Osteocyte (in vitro differentiated cells): ENCODE measurements at regions not wholly inside any gene's neighbourhood (a gene's known extent, or its start where the extent isn't known, plus 50 kb on each side); places are given as distances from the start of the nearest gene placed in this dataset.

ENCODE experiments used
- DNase-seq: peaks from one replicate; pipeline ENCODE4 v3.0.0; 2021; ENCODE audit warnings: mixed read lengths; ENCODE audit not compliant: unreplicated experiment; ENCODE audit errors: extremely low spot score
- H3K27ac Mint-ChIP-seq: one replicate; pipeline ENCODE4 v1.8.0; 2021; ENCODE audit warnings: mild to moderate bottlenecking, mixed read lengths; ENCODE audit not compliant: unreplicated experiment
- H3K27me3 Mint-ChIP-seq: one replicate; pipeline ENCODE4 v1.8.0; 2021; ENCODE audit warnings: mixed read lengths; ENCODE audit not compliant: unreplicated experiment
- H3K36me3 Mint-ChIP-seq: one replicate; pipeline ENCODE4 v1.8.0; 2021; ENCODE audit warnings: mixed read lengths; ENCODE audit not compliant: unreplicated experiment
- H3K4me1 Mint-ChIP-seq: one replicate; pipeline ENCODE4 v1.8.0; 2021; ENCODE audit warnings: mixed read lengths; ENCODE audit not compliant: unreplicated experiment
- H3K4me3 Mint-ChIP-seq: one replicate; pipeline ENCODE4 v1.8.0; 2021; ENCODE audit warnings: mild to moderate bottlenecking, moderate library complexity, mixed read lengths; ENCODE audit not compliant: unreplicated experiment
- H3K9me3 Mint-ChIP-seq: one replicate; pipeline ENCODE4 v1.8.0; 2021; ENCODE audit warnings: mixed read lengths; ENCODE audit not compliant: unreplicated experiment
- CTCF ChIP-seq: fragments of 200-600 bp; sonication (generic); IDR thresholded peaks from 2 replicates; pipeline ENCODE4 v1.5.0; 2021; ENCODE audit warnings: antibody characterized with exemption, mild to moderate bottlenecking, moderate library complexity

GRCh38 chr5:159819591-159820411, 96.5 kb upstream of the ADRA1B start:
- H3K27ac Mint-ChIP-seq = no peak overlapping the region
- H3K27me3 Mint-ChIP-seq = peaks cover 17% of the 10 kb centered on the region
- no peak overlapping the region for H3K4me3 Mint-ChIP-seq
- no peaks in the 10 kb centered on the region for H3K36me3 Mint-ChIP-seq
- TF ChIP-seq CTCF = no peak
- no peaks in the 10 kb centered on the region for H3K9me3 Mint-ChIP-seq
- DNase-seq = no peak
- peaks cover 14% of the 10 kb centered on the region for H3K4me1 Mint-ChIP-seq

GRCh38 chr5:159820692-159821091, 95.6 kb upstream of the ADRA1B start:
- TF ChIP-seq CTCF = no peak
- Mint-ChIP-seq H3K27me3 (peaks cover 17% of the 10 kb centered on the region), H3K9me3 (no peaks in the 10 kb centered on the region), H3K4me1 (peaks cover 15% of the 10 kb centered on the region), H3K36me3 (no peaks in the 10 kb centered on the region), H3K27ac (no peak overlapping the region), H3K4me3 (no peak overlapping the region)
- DNase-seq = no peak

GRCh38 chr5:159821461-159821940, 94.8 kb upstream of the ADRA1B start:
- Mint-ChIP-seq H3K4me1 (peaks cover 16% of the 10 kb centered on the region), H3K36me3 (no peaks in the 10 kb centered on the region), H3K27ac (no peak overlapping the region), H3K27me3 (peaks cover 17% of the 10 kb centered on the region), H3K4me3 (no peak overlapping the region), H3K9me3 (no peaks in the 10 kb centered on the region)
- DNase-seq = no peak
- TF ChIP-seq CTCF = no peak

- no peak overlapping the region for H3K27ac Mint-ChIP-seq
- no peaks in the 10 kb centered on the region for H3K36me3 Mint-ChIP-seq
- TF ChIP-seq CTCF = no peak
- H3K4me1 Mint-ChIP-seq = peaks cover 24% of the 10 kb centered on the region
- DNase-seq = no peak
- H3K27me3 Mint-ChIP-seq = peaks cover 20% of the 10 kb centered on the region
- H3K4me3 Mint-ChIP-seq = no peak overlapping the region
- H3K9me3 Mint-ChIP-seq = no peaks in the 10 kb centered on the region
These were observed 91.8 kb upstream of the ADRA1B start for GRCh38 chr5:159824188-159825161.
